Thyroid gland (tissue), 4 donors: ENCODE measurements at regions not wholly inside any gene's neighbourhood (a gene's known extent, or its start where the extent isn't known, plus 50 kb on each side); places are given as distances from the start of the nearest gene placed in this dataset.

Source experiments
- DNase-seq, 2 donors: peaks; one replicate each; pipeline ENCODE4 v3.0.0-alpha.2; 2019
- H3K27ac ChIP-seq, 3 donors: fragments of 200-600 bp; sonication (generic); 1 replicate in 2 of 3; 2 replicates in 1 of 3; pipeline ENCODE4 v1.5.1; 2016 to 2019; ENCODE audit warnings: mild to moderate bottlenecking in 1 of 3, moderate library complexity in 1 of 3
- H3K27me3 ChIP-seq: fragments of 200-600 bp; sonication (generic); one replicate; pipeline ENCODE4 v1.5.1; 2019
- H3K36me3 ChIP-seq, 2 donors: fragments of 200-600 bp; sonication (generic); one replicate each; pipeline ENCODE4 v1.5.1; 2016 to 2019
- H3K4me1 ChIP-seq, 2 donors: fragments of 200-600 bp; sonication (generic); one replicate each; pipeline ENCODE4 v1.5.1; 2017 to 2019
- H3K4me3 ChIP-seq, 3 donors: fragments of 200-600 bp; sonication (generic); replicated peaks in 1 of 3; 1 replicate in 2 of 3; 2 replicates in 1 of 3; pipeline ENCODE4 v1.5.1; 2016; ENCODE audit warnings: mild to moderate bottlenecking in 1 of 3
- H3K9me3 ChIP-seq: fragments of 200-600 bp; sonication (generic); one replicate; pipeline ENCODE4 v1.5.1; 2017
- CTCF ChIP-seq, 6 experiments: fragments of 200-600 bp in 3 of 6; fragments of 450-650 bp in 3 of 6; sonication (generic) in 3 of 6; IDR thresholded peaks; one replicate each; pipeline ENCODE4 v1.5.1; 2016 to 2019; ENCODE audit warnings: antibody characterized with exemption in 6 of 6, mild to moderate bottlenecking in 2 of 6, inconsistent platforms in 1 of 6, moderate library complexity in 1 of 6
- POLR2A ChIP-seq, 2 donors: fragments of 450-650 bp; IDR thresholded peaks; one replicate each; pipeline ENCODE4 v1.6.1; 2017; ENCODE audit warnings: antibody characterized with exemption in 2 of 2, mild to moderate bottlenecking in 2 of 2, moderate library complexity in 1 of 2
- WGBS, 2 donors: methylation state at CpG; one replicate each; pipeline ENCODE4 v1.1.5; 2017; 5-methylcytosine and 5-hydroxymethylcytosine counted together
- intact Hi-C: fragments of 100-400 bp; cut with DNase I; formaldehyde crosslinking; loops from one replicate; pipeline ENCODE4 v1.15.1; 2023

DNA sequence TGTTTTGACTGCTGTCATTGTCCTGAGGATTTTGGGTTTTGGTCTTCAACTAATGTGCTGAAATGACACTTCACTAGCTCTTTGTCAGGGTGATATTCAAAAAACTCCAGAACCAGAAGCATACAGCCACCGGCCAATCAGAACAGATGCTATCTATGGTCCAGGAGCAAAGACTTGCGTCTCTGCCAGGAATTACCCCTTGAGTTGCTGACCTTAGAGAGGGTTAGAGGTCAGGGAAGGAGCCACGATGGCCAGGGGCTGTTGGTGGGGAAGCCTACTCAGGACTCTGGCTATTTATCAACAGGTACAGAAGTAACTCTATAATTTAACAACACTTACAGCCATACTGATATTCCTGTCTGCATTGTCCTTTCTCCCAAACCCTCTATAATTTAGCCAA lies 356.8 kb downstream of the EFNA5 start:
- H3K4me1 ChIP-seq = no peaks in the 10 kb centered on the region
- no peaks in the 10 kb centered on the region for H3K9me3 ChIP-seq
- DNase-seq = no peak
- no peaks in the 10 kb centered on the region for H3K27me3 ChIP-seq
- no peak for TF ChIP-seq POLR2A (IDR thresholded peaks at IDR 0.05)
- no peak overlapping the region for H3K4me3 ChIP-seq
- intact Hi-C loops = no loop called here
- WGBS, 2 donors = 44 to 49% methylated on average over 2 to 3 of the region's 3 CpGs
- no peaks in the 10 kb centered on the region for H3K36me3 ChIP-seq
- no peak overlapping the region for H3K27ac ChIP-seq

DNA sequence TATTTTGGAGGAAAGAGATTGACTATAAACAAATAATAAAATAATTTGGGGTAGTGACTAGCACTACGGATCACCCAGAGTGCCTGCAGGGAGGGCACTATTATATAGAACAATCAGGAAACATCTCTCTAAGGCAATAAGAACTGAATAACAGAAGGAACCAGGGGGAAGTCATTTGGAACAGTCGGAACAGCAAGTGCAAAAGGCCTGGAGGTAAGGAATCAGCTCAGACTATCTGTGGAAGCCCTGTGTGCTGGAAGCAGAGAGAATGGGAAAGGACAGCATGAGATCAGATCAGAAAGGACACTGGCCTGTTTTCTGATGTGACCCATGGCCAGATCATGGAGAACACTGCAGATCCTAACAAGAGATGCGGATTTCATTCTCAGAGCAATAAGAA lies 357.6 kb downstream of the EFNA5 start:
- H3K4me3 ChIP-seq = no peak overlapping the region
- H3K27me3 ChIP-seq = no peaks in the 10 kb centered on the region
- WGBS, 2 donors = 88 to 89% methylated on average over 3 of the region's 3 CpGs
- no peaks in the 10 kb centered on the region for H3K4me1 ChIP-seq
- H3K36me3 ChIP-seq = no peaks in the 10 kb centered on the region
- DNase-seq = no peak
- intact Hi-C loops = no loop called here
- H3K27ac ChIP-seq = no peak overlapping the region
- no peaks in the 10 kb centered on the region for H3K9me3 ChIP-seq
- TF ChIP-seq CTCF (IDR thresholded peaks at IDR 0.05) (no peak), POLR2A (IDR thresholded peaks at IDR 0.05) (no peak)

- Histone ChIP-seq H3K4me3 (no peak overlapping the region), H3K9me3 (no peaks in the 10 kb centered on the region), H3K36me3 (no peaks in the 10 kb centered on the region), H3K4me1 (no peaks in the 10 kb centered on the region), H3K27ac (no peak overlapping the region), H3K27me3 (no peaks in the 10 kb centered on the region)
- WGBS, 2 donors = 70 to 83% methylated on average over 1 of the region's 1 CpG
- DNase-seq = no peak
- intact Hi-C loops = no loop called here
- TF ChIP-seq POLR2A (IDR thresholded peaks at IDR 0.05) (no peak), CTCF (IDR thresholded peaks at IDR 0.05) (no peak)
Observed at GRCh38 chr5:107310181-107310580, 360.6 kb downstream of the EFNA5 start.

DNA sequence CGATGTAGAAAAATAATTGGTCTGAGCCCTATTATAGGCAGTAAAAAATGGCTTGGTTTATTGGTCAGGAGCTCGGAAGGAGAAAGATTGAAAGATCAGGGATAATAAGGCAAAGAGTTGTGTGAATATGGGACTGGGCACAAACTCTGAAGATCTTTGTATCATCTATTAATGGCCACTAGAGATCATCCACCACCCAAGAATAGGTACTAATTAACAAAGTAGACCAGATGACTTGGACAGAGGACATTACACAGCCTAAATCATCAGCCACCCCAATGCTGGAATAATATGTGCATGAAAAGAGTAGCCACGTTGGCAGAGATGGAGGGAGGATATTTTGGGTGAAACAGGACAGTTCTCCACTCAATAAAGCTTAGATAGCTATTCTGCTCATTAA lies 364.1 kb downstream of the EFNA5 start:
- 91 to 93% methylated on average over 3 of the region's 3 CpGs for WGBS, 2 donors
- TF ChIP-seq POLR2A (IDR thresholded peaks at IDR 0.05) = no peak
- no peak for TF ChIP-seq CTCF (IDR thresholded peaks at IDR 0.05)
- H3K36me3 ChIP-seq = no peaks in the 10 kb centered on the region
- intact Hi-C loops = no loop called here
- H3K27me3 ChIP-seq = no peaks in the 10 kb centered on the region
- H3K27ac ChIP-seq = no peak overlapping the region
- H3K4me1 ChIP-seq = no peaks in the 10 kb centered on the region
- DNase-seq = no peak
- H3K9me3 ChIP-seq = no peaks in the 10 kb centered on the region
- no peak overlapping the region for H3K4me3 ChIP-seq

GRCh38 chr5:107306002-107306401 lies 364.7 kb downstream of the EFNA5 start:
- H3K27ac ChIP-seq = no peak overlapping the region
- H3K4me3 ChIP-seq = no peak overlapping the region
- no peak for TF ChIP-seq CTCF (IDR thresholded peaks at IDR 0.05)
- no peak for TF ChIP-seq POLR2A (IDR thresholded peaks at IDR 0.05)
- intact Hi-C loops = no loop called here
- no peak for DNase-seq
- no peaks in the 10 kb centered on the region for H3K36me3 ChIP-seq
- 81 to 96% methylated on average over 3 of the region's 3 CpGs for WGBS, 2 donors
- H3K4me1 ChIP-seq = no peaks in the 10 kb centered on the region
- no peaks in the 10 kb centered on the region for H3K27me3 ChIP-seq
- no peaks in the 10 kb centered on the region for H3K9me3 ChIP-seq

DNA sequence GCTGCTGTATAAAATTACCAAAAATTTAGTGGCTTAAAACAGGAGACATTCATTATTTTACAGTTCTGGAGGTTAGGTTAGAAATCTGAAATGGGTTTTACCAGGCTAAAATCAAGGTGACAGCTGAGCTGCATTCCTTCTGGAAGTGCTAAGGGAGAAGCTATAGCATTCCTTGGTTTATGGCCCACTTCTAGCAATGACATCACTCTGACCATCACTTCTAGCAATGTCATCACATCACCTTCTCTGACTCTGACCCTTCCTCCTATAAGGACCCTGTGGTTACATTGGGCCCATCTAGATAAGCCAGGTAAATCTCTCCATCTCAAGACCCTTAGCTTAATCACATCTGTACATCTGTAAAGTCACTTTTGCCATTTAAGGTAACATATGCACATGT lies 366.1 kb downstream of the EFNA5 start:
- H3K36me3 ChIP-seq = no peaks in the 10 kb centered on the region
- H3K4me1 ChIP-seq = no peaks in the 10 kb centered on the region
- TF ChIP-seq CTCF (IDR thresholded peaks at IDR 0.05) (no peak), POLR2A (IDR thresholded peaks at IDR 0.05) (no peak)
- intact Hi-C loops = no loop called here
- DNase-seq = no peak
- H3K9me3 ChIP-seq = no peaks in the 10 kb centered on the region
- no peaks in the 10 kb centered on the region for H3K27me3 ChIP-seq
- H3K27ac ChIP-seq = no peak overlapping the region
- no peak overlapping the region for H3K4me3 ChIP-seq
